Memory B cell (primary cell): ENCODE measurements at regions not wholly inside any gene's neighbourhood (a gene's known extent, or its start where the extent isn't known, plus 50 kb on each side); places are given as distances from the start of the nearest gene placed in this dataset.

Experiments used
- ATAC-seq: fragments of 150-1000 bp; cut with Tn5 transposase; 2 replicates; pipeline ENCODE4 v1.10.0; 2021; ENCODE audit warnings: low read depth, mild to moderate bottlenecking, moderate library complexity
- DNase-seq, 2 donors: peaks; one replicate each; pipeline ENCODE4 v3.0.0; 2022; ENCODE audit warnings: low spot score in 2 of 2
- H3K27ac Mint-ChIP-seq: one replicate; pipeline ENCODE4 v1.8.0; 2022; ENCODE audit warnings: mild to moderate bottlenecking, moderate library complexity, mixed read lengths
- H3K27me3 Mint-ChIP-seq: one replicate; pipeline ENCODE4 v1.8.0; 2022; ENCODE audit warnings: mixed read lengths
- H3K36me3 Mint-ChIP-seq: one replicate; pipeline ENCODE4 v1.8.0; 2022; ENCODE audit warnings: mild to moderate bottlenecking, mixed read lengths
- H3K4me1 Mint-ChIP-seq: one replicate; pipeline ENCODE4 v1.8.0; 2022; ENCODE audit warnings: mixed read lengths
- H3K4me3 Mint-ChIP-seq: one replicate; pipeline ENCODE4 v1.8.0; 2022; ENCODE audit warnings: mild to moderate bottlenecking, moderate library complexity, mixed read lengths
- H3K9me3 Mint-ChIP-seq: one replicate; pipeline ENCODE4 v1.8.0; 2022; ENCODE audit warnings: mixed read lengths

DNA sequence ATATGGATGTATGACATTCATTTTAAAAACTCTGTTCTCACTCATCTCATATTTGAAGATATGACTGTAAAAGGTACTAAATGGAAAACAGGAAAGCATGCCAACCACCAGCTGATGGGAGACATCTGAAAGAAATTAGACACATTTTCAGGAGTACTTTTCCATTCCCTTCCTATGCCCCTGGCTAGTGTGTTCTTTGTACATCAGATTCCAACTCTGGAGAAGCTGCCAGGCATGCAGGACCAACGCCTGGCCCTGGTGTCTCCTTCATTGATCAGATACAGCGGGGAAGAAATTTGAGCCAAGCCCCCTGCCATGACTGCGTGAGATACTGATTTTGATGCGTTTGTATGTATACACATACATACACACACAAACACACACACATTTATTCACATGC is 599.0 kb upstream of the SYT4 start:
- Mint-ChIP-seq H3K4me1 (no peaks in the 10 kb centered on the region), H3K4me3 (no peak overlapping the region), H3K27ac (no peak overlapping the region), H3K27me3 (peaks cover 1% of the 10 kb centered on the region), H3K36me3 (no peaks in the 10 kb centered on the region), H3K9me3 (peaks cover 1% of the 10 kb centered on the region)
- ATAC-seq: no peak
- DNase-seq: no peak

DNA sequence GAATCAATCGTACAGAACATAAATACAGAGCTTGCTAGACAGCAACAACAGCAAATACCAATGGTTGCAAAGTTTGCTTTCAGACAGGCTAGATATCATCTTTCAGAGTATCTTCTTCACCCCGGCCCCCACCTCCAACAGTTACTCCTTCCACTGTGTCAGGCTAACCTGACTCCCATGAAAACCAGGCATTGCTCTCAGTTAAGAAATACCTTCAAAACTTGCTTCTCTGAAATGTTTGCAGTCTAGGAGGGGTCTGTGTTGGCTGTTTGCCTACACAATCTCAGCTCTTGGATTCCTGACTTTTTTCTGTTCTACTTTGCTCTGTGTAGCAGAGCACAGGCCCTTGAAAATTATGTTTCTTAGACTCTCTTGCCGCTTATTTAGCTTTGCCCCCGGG is 599.5 kb upstream of the SYT4 start:
- ATAC-seq: no peak
- Mint-ChIP-seq H3K4me1 (no peaks in the 10 kb centered on the region), H3K4me3 (no peak overlapping the region), H3K27ac (no peak overlapping the region), H3K27me3 (peaks cover 1% of the 10 kb centered on the region), H3K36me3 (no peaks in the 10 kb centered on the region), H3K9me3 (peaks cover 1% of the 10 kb centered on the region)
- no peak for DNase-seq

GRCh38 chr18:43877616-43878321 is 600.5 kb upstream of the SYT4 start:
- H3K9me3 Mint-ChIP-seq: peaks cover 1% of the 10 kb centered on the region
- no peaks in the 10 kb centered on the region for H3K4me1 Mint-ChIP-seq
- no peak overlapping the region for H3K27ac Mint-ChIP-seq
- DNase-seq: no peak
- H3K36me3 Mint-ChIP-seq: no peaks in the 10 kb centered on the region
- peaks cover 1% of the 10 kb centered on the region for H3K27me3 Mint-ChIP-seq
- ATAC-seq: no peak
- no peak overlapping the region for H3K4me3 Mint-ChIP-seq

- ATAC-seq: no peak
- Mint-ChIP-seq H3K27me3 (peaks cover 1% of the 10 kb centered on the region), H3K4me1 (no peaks in the 10 kb centered on the region), H3K9me3 (peaks cover 1% of the 10 kb centered on the region), H3K27ac (no peak overlapping the region), H3K4me3 (no peak overlapping the region), H3K36me3 (no peaks in the 10 kb centered on the region)
- no peak for DNase-seq
Observed at GRCh38 chr18:43879415-43879814, 602.1 kb upstream of the SYT4 start.

DNA sequence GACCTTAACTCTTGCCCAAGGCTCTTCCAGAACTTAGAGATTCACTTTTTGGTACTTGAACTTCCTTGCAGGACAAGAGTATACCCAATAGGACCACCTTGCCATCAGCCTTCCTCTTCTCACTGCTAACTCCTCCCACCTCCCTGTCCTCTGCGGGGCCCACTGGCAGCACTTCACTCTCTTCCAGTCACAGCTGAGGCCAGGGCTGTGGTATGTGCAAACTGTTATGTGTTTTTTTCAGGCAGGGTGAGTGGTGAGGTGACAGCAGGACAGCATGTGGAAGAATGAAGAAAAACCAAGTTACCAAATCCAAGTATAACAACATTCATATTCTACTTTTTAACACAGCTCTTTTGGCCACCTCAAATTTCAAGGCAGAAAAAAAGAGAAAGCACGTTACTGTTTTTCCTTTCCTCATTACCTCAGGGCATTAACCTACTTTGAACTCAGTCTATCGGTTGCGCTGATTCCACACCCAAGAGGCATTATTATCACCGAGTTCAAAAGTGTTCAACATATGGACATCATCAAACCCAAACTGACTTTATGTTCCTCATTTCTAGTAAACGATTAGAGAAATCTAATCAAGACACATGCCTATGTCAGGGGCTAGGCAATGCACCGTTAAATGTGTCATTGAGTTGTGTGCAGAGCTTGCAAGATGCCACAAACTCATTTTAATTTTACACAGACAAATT is 605.2 kb upstream of the SYT4 start:
- no peaks in the 10 kb centered on the region for H3K4me1 Mint-ChIP-seq
- no peak for DNase-seq
- no peak overlapping the region for H3K27ac Mint-ChIP-seq
- no peaks in the 10 kb centered on the region for H3K36me3 Mint-ChIP-seq
- peaks cover 1% of the 10 kb centered on the region for H3K9me3 Mint-ChIP-seq
- ATAC-seq: no peak
- no peak overlapping the region for H3K4me3 Mint-ChIP-seq
- peaks cover 1% of the 10 kb centered on the region for H3K27me3 Mint-ChIP-seq

GRCh38 chr18:43883886-43884285 is 606.6 kb upstream of the SYT4 start:
- no peak overlapping the region for H3K27ac Mint-ChIP-seq
- no peak for DNase-seq
- no peaks in the 10 kb centered on the region for H3K36me3 Mint-ChIP-seq
- peaks cover 1% of the 10 kb centered on the region for H3K27me3 Mint-ChIP-seq
- no peak for ATAC-seq
- no peaks in the 10 kb centered on the region for H3K4me1 Mint-ChIP-seq
- peaks cover 1% of the 10 kb centered on the region for H3K9me3 Mint-ChIP-seq
- no peak overlapping the region for H3K4me3 Mint-ChIP-seq

DNA sequence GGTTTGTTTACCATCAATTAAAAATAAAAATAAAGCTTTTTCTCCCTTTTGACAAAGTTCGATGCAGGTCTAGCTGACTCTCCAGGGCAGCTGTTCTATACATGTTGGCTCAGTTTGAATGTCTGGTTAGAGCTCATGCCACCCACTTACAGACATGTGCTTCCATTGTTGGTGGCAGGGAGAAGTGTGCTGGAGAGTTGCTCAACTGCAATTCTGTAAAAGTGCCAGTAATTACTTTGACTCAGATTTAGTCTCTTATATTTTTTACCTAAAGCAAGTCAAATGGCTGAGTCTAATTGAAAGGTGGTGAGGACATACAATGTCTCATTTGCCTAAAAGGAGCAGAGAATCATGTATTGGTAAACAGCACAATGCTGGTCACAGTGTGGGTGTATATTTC is 609.1 kb upstream of the SYT4 start:
- Mint-ChIP-seq H3K27ac (no peak overlapping the region), H3K4me1 (no peaks in the 10 kb centered on the region), H3K27me3 (no peaks in the 10 kb centered on the region), H3K4me3 (no peak overlapping the region), H3K9me3 (no peaks in the 10 kb centered on the region), H3K36me3 (no peaks in the 10 kb centered on the region)
- ATAC-seq (no peak), DNase-seq (no peak)

DNA sequence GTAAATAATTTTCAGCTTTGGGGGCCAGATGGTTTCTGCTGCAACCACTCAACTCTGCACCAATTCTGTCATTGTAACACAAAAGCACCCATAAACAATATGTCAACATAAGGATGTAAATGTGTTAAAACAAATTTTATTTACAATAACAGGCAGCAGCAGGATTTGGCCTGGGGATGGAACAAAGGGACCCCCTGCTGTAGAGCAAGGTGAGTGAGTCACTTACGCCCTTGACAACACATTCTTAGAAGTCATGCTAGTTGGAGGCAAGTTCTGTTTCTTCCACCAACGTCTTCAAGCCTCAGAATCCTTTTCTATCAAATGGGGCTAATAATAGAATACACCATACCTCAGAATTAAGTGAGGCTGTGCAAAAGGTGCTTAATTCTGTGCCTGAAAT is 610.2 kb upstream of the SYT4 start:
- Mint-ChIP-seq H3K36me3 (no peaks in the 10 kb centered on the region), H3K4me3 (no peak overlapping the region), H3K4me1 (no peaks in the 10 kb centered on the region), H3K27me3 (no peaks in the 10 kb centered on the region), H3K9me3 (no peaks in the 10 kb centered on the region), H3K27ac (no peak overlapping the region)
- no peak for DNase-seq
- no peak for ATAC-seq

GRCh38 chr18:43888598-43888997 is 611.3 kb upstream of the SYT4 start:
- DNase-seq (no peak), ATAC-seq (no peak)
- H3K27me3 Mint-ChIP-seq: no peaks in the 10 kb centered on the region
- no peaks in the 10 kb centered on the region for H3K4me1 Mint-ChIP-seq
- H3K36me3 Mint-ChIP-seq: no peaks in the 10 kb centered on the region
- no peaks in the 10 kb centered on the region for H3K9me3 Mint-ChIP-seq
- H3K4me3 Mint-ChIP-seq: no peak overlapping the region
- no peak overlapping the region for H3K27ac Mint-ChIP-seq

DNA sequence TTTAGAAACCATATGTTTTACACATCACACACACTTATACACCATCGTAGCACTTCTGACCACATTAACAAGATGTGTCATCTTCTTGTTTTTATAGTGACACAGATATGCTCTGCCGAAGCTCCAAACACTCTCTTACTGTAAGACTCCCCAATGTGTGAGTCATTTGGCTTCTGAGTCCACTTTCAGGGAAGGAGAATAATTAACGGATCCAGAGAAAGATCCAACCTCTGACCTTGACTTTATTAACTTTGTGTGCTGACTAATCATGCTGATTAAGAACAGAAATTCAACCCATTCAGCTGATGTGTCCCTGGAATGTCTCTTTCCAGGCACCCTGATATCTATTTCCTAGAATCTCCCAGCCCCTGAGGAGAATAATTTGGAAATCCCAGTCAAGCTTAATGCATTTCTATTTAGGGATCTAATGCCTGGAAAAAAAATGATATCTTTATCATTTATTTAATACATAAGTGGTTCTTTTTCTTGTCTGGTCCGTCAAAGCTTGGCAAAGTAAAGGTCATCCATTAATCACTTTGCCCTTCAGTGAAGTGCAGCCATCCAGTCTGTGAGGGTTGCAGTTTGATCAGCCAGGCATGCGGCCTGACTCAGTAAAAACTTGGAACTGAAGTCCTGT is 615.8 kb upstream of the SYT4 start:
- ATAC-seq (no peak), DNase-seq (no peak)
- no peaks in the 10 kb centered on the region for H3K27me3 Mint-ChIP-seq
- H3K36me3 Mint-ChIP-seq: no peaks in the 10 kb centered on the region
- H3K9me3 Mint-ChIP-seq: peaks cover 3% of the 10 kb centered on the region
- H3K4me1 Mint-ChIP-seq: no peaks in the 10 kb centered on the region
- no peak overlapping the region for H3K4me3 Mint-ChIP-seq
- no peak overlapping the region for H3K27ac Mint-ChIP-seq

GRCh38 chr18:43904209-43904837 is 627.0 kb upstream of the SYT4 start:
- Mint-ChIP-seq H3K9me3 (no peaks in the 10 kb centered on the region), H3K36me3 (no peaks in the 10 kb centered on the region)
- ATAC-seq: no peak

DNA sequence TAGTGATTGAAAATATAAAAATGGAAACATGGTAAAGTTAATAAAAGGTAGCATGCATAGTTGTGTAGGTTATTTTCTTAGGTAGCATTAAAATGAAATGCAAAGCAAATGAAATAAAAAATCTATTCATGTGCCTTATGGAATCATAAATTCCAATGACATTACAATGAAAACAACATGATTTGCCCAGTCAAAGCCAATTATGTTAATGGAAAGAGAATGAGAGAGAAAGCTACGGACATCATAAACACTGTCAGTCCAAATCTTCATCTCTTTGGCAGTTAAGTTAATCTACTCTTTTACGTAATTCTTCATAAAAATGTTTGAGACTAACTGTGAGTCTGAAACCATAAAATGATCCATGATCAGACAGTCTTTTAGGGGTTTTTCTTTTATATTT is 636.7 kb upstream of the SYT4 start:
- H3K9me3 Mint-ChIP-seq: peaks cover 2% of the 10 kb centered on the region
- no peak for ATAC-seq
- H3K36me3 Mint-ChIP-seq: no peaks in the 10 kb centered on the region
- no peaks in the 10 kb centered on the region for H3K27me3 Mint-ChIP-seq
- no peak overlapping the region for H3K4me3 Mint-ChIP-seq
- H3K4me1 Mint-ChIP-seq: no peaks in the 10 kb centered on the region
- DNase-seq: no peak
- no peak overlapping the region for H3K27ac Mint-ChIP-seq

More at GRCh38 chr18:43904209-43904837, 627.0 kb upstream of the SYT4 start:
- Mint-ChIP-seq H3K27ac (no peak overlapping the region), H3K4me3 (no peak overlapping the region), H3K4me1 (no peaks in the 10 kb centered on the region), H3K27me3 (peaks cover 2% of the 10 kb centered on the region)
- DNase-seq: no peak

DNA sequence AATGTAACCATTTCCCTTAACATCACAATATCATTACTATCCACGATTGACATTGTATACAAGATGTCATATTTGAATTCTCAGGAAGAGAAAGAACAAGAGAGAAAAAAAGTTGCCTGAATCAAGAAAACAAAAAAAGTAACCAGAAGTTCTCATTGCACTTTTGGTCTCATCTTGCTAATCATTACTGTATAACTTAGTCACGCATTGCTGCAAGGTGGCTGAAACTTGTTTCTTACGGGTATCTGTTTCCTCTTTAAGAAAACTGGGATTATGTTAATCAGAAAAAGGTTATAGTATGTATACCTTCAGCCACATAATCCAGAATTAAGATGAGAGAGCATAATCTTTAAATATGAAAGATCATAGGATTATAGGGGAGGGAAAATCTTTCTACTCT is 639.7 kb upstream of the SYT4 start:
- Mint-ChIP-seq H3K4me1 (no peaks in the 10 kb centered on the region), H3K27me3 (no peaks in the 10 kb centered on the region), H3K9me3 (no peaks in the 10 kb centered on the region), H3K27ac (no peak overlapping the region), H3K4me3 (no peak overlapping the region), H3K36me3 (no peaks in the 10 kb centered on the region)
- DNase-seq: no peak
- no peak for ATAC-seq

GRCh38 chr18:43917520-43917919 is 640.2 kb upstream of the SYT4 start:
- Mint-ChIP-seq H3K36me3 (no peaks in the 10 kb centered on the region), H3K4me1 (no peaks in the 10 kb centered on the region), H3K27ac (no peak overlapping the region), H3K9me3 (no peaks in the 10 kb centered on the region), H3K4me3 (no peak overlapping the region), H3K27me3 (no peaks in the 10 kb centered on the region)
- ATAC-seq (no peak), DNase-seq (no peak)
